ENCODE measurements at regions not wholly inside any gene's neighbourhood (a gene's known extent, or its start where the extent isn't known, plus 50 kb on each side); places are given as distances from the start of the nearest gene placed in this dataset.

- no peak overlapping the region for H3K4me2 ChIP-seq (ENCODE audit: low read depth, low read length)
- in situ Hi-C loops (cut with HindIII; ENCODE audit: extremely low pct_ligation_motif_present, low pct_unique_long_range_greater_than_20kb), result no loop called here
- no peak overlapping the region for H3K9ac ChIP-seq (ENCODE audit: insufficient read depth, low read depth, low read length)
- CTCF ChIA-PET (ENCODE audit: low intra/inter-chr PET ratio, low total read pairs), result no interaction called here
- peaks cover 25% of the 10 kb centered on the region; the same call in 1 of the 2 replicates for H3K9me3 ChIP-seq (ENCODE audit: low read length)
- ATAC-seq, result no peak
- WGBS (ENCODE audit: low lambda C conversion rate), result 0% methylated on average over 4 of the region's 4 CpGs
- no peak overlapping the region for H2AFZ ChIP-seq (ENCODE audit: low read length)
- intact Hi-C loops (cut with micrococcal nuclease; ENCODE audit: unreplicated experiment), result no loop called here
- BruUV-seq (replicated peaks), result no TSS peak
- DNase-seq (ENCODE audit: low spot score), result no peak
- H3K4me3 ChIP-seq (replicated peaks in 1 of 3; ENCODE audit: insufficient read depth in 1 of 3, low read depth in 2 of 3, low read length in 3 of 3), result no peak overlapping the region
- H3K27ac ChIP-seq (ENCODE audit: extremely low read length, insufficient read depth, low read length), result no peak overlapping the region
- FAIRE-seq, result no peak
- no peaks in the 10 kb centered on the region for H4K20me1 ChIP-seq (ENCODE audit: insufficient read depth, low read length)
- H3K27me3 ChIP-seq (ENCODE audit: control insufficient read depth in 1 of 2, insufficient read depth in 2 of 2, low read length in 2 of 2), result no peaks in the 10 kb centered on the region
- H3K79me2 ChIP-seq (ENCODE audit: insufficient read depth, low read length), result no peaks in the 10 kb centered on the region
- no peaks in the 10 kb centered on the region for H3K4me1 ChIP-seq (ENCODE audit: insufficient read depth, low read length)
- TF ChIP-seq ETV5 (CRISPR knock-in tag; IDR thresholded peaks at IDR 0.05; ENCODE audit: borderline replicate concordance), result no peak
- no peak for TF ChIP-seq ZBTB38 (CRISPR knock-in tag; IDR thresholded peaks at IDR 0.05)
- no peak for TF ChIP-seq ZNF670 (CRISPR knock-in tag; IDR thresholded peaks at IDR 0.05; ENCODE audit: borderline replicate concordance)
- TF ChIP-seq, protein P1, sequence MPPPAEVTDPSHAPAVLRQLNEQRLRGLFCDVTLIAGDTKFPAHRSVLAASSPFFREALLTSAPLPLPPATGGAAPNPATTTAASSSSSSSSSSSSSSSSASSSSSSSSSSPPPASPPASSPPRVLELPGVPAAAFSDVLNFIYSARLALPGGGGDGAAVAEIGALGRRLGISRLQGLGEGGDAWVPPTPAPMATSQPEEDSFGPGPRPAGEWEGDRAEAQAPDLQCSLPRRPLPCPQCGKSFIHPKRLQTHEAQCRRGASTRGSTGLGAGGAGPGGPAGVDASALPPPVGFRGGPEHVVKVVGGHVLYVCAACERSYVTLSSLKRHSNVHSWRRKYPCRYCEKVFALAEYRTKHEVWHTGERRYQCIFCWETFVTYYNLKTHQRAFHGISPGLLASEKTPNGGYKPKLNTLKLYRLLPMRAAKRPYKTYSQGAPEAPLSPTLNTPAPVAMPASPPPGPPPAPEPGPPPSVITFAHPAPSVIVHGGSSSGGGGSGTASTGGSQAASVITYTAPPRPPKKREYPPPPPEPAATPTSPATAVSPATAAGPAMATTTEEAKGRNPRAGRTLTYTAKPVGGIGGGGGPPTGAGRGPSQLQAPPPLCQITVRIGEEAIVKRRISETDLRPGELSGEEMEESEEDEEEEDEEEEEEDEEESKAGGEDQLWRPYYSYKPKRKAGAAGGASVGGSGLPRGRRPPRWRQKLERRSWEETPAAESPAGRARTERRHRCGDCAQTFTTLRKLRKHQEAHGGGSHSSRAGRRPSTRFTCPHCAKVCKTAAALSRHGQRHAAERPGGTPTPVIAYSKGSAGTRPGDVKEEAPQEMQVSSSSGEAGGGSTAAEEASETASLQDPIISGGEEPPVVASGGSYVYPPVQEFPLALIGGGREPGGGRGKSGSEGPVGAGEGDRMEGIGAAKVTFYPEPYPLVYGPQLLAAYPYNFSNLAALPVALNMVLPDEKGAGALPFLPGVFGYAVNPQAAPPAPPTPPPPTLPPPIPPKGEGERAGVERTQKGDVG (CRISPR knock-in tag; IDR thresholded peaks at IDR 0.05; ENCODE audit: borderline replicate concordance), result no peak
- TF ChIP-seq ZBTB20 (CRISPR knock-in tag; IDR thresholded peaks at IDR 0.05; ENCODE audit: borderline replicate concordance, low read depth), result no peak
- TF ChIP-seq ZNF543 (CRISPR knock-in tag; IDR thresholded peaks at IDR 0.05), result no peak
- no peak for TF ChIP-seq POLR2AphosphoS5 (IDR thresholded peaks at IDR 0.05; ENCODE audit: low read depth, low read length)
- TF ChIP-seq SNRNP70 (IDR thresholded peaks at IDR 0.05; ENCODE audit: low read depth, low read length), result no peak
- no peak for TF ChIP-seq ZC3H13 (CRISPR knock-in tag; IDR thresholded peaks at IDR 0.05)
- TF ChIP-seq HMGA1 (CRISPR knock-in tag; conservative IDR thresholded peaks at IDR 0.05), result no peak
- no peak for TF ChIP-seq ZNF652 (CRISPR knock-in tag; IDR thresholded peaks at IDR 0.05; ENCODE audit: borderline replicate concordance, low read depth)
- no peak for TF ChIP-seq ONECUT2 (CRISPR knock-in tag; IDR thresholded peaks at IDR 0.05)
- TF ChIP-seq TP53 (CRISPR knock-in tag; conservative IDR thresholded peaks at IDR 0.05), result no peak
- TF ChIP-seq PRMT3 (CRISPR knock-in tag; IDR thresholded peaks at IDR 0.05; ENCODE audit: borderline replicate concordance, low read depth), result no peak
- no peak for TF ChIP-seq AHR (CRISPR knock-in tag; IDR thresholded peaks at IDR 0.05)
- no peak for TF ChIP-seq ZNF891 (CRISPR knock-in tag; IDR thresholded peaks at IDR 0.05)
- no peak for TF ChIP-seq ATAD3A (CRISPR knock-in tag; IDR thresholded peaks at IDR 0.05)
- TF ChIP-seq SUZ12 (IDR thresholded peaks at IDR 0.05; ENCODE audit: low read depth, low read length), result no peak
- TF ChIP-seq ZNF44 (CRISPR knock-in tag; IDR thresholded peaks at IDR 0.05), result no peak
- POLR2A ChIA-PET, result no interaction called here
- no peaks in the 10 kb centered on the region for H3K36me3 ChIP-seq (replicated peaks in 1 of 2; ENCODE audit: control insufficient read depth in 1 of 2, insufficient read depth in 2 of 2, low read length in 2 of 2)
These were observed 505.9 kb downstream of the HS3ST4 start for GRCh38 chr16:26197707-26198106.

All from HepG2 (cell line).